ENCODE measurements at regions not wholly inside any gene's neighbourhood (a gene's known extent, or its start where the extent isn't known, plus 50 kb on each side); places are given as distances from the start of the nearest gene placed in this dataset.

DNA sequence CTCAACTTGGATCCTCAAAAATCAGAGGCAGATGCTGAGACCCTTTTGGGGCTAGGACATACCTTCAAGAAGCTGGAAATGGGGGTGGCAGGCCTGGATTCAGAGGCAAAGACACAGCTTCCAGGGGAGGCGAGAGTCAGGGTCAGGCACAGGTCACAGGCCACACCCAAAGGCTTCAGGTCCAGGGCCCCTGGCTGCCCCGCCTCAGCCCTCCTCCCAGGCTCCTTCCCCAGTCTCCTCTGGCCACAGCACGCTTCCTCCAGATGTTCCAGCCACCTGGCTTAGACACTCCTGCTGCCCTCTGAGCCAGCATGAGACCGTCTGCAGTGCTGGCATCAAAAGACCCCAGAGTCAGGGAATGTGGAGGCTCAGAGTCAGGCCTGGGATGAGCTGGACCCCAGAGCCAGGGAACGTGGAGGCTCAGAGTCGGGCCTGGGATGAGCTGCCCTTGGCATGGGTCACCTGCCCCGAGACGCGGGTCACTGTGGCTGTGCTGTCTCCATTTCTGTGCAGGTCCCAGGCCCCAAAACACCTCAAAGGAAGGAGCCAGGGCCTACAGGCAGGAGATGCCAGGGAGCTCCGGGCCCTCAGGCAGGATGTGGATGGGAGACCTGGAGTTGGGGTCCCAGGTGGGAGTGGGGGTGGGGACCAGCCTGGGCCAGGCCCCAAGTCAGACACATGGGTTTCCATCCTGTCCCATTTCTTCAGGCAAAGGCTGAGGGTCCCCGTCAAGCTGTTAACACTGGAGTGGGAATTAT lies 58.9 kb downstream of the DIO3 start (continued):
- TF ChIP-seq, protein P1, sequence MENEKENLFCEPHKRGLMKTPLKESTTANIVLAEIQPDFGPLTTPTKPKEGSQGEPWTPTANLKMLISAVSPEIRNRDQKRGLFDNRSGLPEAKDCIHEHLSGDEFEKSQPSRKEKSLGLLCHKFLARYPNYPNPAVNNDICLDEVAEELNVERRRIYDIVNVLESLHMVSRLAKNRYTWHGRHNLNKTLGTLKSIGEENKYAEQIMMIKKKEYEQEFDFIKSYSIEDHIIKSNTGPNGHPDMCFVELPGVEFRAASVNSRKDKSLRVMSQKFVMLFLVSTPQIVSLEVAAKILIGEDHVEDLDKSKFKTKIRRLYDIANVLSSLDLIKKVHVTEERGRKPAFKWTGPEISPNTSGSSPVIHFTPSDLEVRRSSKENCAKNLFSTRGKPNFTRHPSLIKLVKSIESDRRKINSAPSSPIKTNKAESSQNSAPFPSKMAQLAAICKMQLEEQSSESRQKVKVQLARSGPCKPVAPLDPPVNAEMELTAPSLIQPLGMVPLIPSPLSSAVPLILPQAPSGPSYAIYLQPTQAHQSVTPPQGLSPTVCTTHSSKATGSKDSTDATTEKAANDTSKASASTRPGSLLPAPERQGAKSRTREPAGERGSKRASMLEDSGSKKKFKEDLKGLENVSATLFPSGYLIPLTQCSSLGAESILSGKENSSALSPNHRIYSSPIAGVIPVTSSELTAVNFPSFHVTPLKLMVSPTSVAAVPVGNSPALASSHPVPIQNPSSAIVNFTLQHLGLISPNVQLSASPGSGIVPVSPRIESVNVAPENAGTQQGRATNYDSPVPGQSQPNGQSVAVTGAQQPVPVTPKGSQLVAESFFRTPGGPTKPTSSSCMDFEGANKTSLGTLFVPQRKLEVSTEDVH (IDR thresholded peaks at IDR 0.05; ENCODE audit: low read depth, partially characterized antibody), result no peak
- TF ChIP-seq MEF2A (IDR thresholded peaks at IDR 0.05; ENCODE audit: insufficient read depth, low read depth, low read length), result no peak
- no peak for TF ChIP-seq HDAC6 (IDR thresholded peaks at IDR 0.05; ENCODE audit: unreplicated experiment)
- TF ChIP-seq, protein P2, sequence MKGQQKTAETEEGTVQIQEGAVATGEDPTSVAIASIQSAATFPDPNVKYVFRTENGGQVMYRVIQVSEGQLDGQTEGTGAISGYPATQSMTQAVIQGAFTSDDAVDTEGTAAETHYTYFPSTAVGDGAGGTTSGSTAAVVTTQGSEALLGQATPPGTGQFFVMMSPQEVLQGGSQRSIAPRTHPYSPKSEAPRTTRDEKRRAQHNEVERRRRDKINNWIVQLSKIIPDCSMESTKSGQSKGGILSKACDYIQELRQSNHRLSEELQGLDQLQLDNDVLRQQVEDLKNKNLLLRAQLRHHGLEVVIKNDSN (IDR thresholded peaks at IDR 0.05; ENCODE audit: borderline replicate concordance, extremely low read length, insufficient read depth, low read depth, low read length), result no peak
- TF ChIP-seq ASH2L (IDR thresholded peaks at IDR 0.05; ENCODE audit: borderline replicate concordance, low read depth), result no peak

All from GM12878 (cell line).